ENCODE measurements at regions not wholly inside any gene's neighbourhood (a gene's known extent, or its start where the extent isn't known, plus 50 kb on each side); places are given as distances from the start of the nearest gene placed in this dataset.

DNA sequence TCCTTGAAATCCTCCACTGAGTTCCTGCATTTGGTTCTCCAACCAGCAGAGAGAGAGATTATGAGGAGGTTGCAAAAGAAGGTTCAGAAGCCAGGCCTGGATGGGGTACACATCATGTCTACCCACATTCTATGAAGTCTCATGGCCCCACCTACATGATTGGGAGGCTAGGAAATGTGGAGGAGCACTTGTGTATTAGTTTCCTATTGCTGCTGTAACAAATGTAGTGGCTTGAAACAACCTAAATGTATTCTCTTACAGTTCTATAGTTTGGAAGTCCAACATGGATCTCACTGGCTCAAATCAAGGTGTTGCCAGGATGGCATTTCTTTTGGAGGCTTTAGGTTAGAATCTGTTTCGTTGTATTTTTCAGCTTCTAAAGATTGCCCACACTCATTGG is 134.2 kb upstream of the ZNF648 start:
- no peak for DNase-seq (ENCODE audit: low read depth)
- TF ChIP-seq CTCF (conservative IDR thresholded peaks at IDR 0.05; ENCODE audit: low read depth, low read length), result no peak
- no peak overlapping the region for H3K4me3 ChIP-seq (ENCODE audit: low read length)

DNA sequence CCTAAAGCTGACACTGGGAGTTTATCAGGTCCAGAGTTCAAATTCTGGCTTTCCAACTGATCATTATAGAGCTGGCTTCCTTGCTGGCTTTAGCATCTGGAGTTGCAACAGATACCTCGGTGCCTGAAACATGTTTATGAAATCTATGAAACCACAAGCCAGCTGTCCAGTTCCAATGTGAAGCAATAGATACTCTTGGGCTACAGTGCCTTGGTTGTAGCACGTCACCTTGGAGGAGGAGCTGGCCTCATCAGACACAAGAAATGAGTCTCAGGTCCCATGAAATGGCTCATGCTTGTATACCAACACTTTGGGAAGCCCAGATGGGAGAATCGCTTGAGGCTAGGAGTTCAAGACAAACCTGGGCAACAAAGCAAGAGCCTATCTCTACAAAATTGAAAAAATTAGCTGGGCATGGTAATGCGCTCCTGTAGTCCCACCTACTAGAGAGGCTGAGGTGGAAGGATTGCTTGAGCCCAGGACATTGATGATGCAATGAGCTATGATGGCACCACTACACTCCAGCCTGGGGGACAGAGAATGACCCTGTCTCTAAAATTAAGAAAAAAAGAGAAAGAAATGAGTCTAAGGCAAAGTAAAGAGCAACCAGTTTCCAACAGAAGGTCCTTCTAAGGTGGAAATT is 132.5 kb upstream of the ZNF648 start:
- no peak for DNase-seq (ENCODE audit: low read depth)
- TF ChIP-seq CTCF (conservative IDR thresholded peaks at IDR 0.05; ENCODE audit: low read depth, low read length), result no peak
- H3K4me3 ChIP-seq (ENCODE audit: low read length), result no peak overlapping the region

DNA sequence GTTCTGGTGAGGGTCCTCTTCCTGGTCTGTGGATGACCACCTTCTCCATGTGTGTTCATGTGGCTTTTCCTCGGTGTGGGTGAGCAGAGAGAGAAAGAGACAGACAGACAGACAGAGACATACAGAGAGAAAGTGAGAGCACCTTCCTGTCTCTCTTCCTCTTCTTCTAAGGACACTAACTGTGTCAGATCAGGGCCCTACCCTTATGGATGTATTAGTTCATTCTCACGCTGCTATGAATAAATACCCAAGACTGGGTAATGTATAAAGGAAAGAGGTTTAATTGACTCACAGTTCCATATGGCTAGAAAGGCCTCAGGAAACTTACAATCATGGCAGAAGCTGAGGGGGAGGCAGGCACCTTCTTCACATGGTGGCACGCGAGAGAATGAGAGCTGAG is 131.5 kb upstream of the ZNF648 start:
- no peak overlapping the region for H3K4me3 ChIP-seq (ENCODE audit: low read length)
- DNase-seq (ENCODE audit: low read depth), result no peak
- TF ChIP-seq CTCF (conservative IDR thresholded peaks at IDR 0.05; ENCODE audit: low read depth, low read length), result no peak

DNA sequence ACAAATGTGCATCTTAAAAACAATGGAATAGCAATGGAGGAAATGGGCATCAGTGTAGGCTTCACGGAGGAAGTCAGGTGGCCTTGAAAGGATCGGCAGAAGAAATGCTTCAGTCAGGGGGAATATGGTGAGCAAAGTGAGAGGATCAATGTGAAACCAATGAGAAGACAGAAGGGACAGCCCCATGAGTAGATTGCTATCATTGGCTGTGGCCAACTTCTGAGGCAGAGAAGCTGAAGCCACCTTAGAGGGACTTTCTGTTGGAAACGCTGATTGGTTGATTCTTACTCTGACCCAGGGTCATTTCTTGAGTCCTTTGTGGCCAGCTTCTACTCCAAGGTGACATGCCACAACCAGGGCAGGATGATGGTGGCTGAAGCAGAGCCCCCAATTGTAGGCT is 130.7 kb upstream of the ZNF648 start:
- H3K4me3 ChIP-seq (ENCODE audit: low read length), result no peak overlapping the region
- TF ChIP-seq CTCF (conservative IDR thresholded peaks at IDR 0.05; ENCODE audit: low read depth, low read length), result no peak
- DNase-seq (ENCODE audit: low read depth), result no peak

GRCh38 chr1:182191381-182192115 is 130.0 kb upstream of the ZNF648 start:
- no peak overlapping the region for H3K4me3 ChIP-seq (ENCODE audit: low read length)
- no peak for DNase-seq (ENCODE audit: low read depth)
- no peak for TF ChIP-seq CTCF (conservative IDR thresholded peaks at IDR 0.05; ENCODE audit: low read depth, low read length)

DNA sequence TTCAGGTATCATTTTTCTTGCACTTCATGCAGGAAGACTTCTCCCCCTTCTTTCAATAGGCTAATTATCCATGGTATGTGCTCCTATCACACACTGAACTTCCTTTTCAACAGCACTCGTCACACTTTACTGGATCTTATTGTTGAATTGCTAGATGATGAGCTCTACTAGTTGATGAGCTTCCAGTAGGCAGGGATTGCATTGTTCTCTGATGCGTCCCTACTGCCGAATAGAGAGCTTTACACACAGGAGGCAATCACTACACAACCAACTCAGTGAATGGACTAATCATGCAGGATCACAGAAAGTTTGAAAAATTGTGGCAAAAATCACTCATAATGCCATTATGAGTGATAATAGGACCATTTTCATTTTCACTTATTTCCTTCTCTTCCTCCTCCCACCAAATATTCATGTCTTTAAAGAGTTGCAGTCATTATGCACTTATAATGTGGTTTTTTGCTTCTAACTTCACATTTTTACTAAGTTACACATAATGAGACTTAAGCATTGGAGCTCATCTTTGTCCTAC is 128.1 kb upstream of the ZNF648 start:
- TF ChIP-seq CTCF (conservative IDR thresholded peaks at IDR 0.05; ENCODE audit: low read depth, low read length), result no peak
- no peak overlapping the region for H3K4me3 ChIP-seq (ENCODE audit: low read length)
- DNase-seq (ENCODE audit: low read depth), result no peak

DNA sequence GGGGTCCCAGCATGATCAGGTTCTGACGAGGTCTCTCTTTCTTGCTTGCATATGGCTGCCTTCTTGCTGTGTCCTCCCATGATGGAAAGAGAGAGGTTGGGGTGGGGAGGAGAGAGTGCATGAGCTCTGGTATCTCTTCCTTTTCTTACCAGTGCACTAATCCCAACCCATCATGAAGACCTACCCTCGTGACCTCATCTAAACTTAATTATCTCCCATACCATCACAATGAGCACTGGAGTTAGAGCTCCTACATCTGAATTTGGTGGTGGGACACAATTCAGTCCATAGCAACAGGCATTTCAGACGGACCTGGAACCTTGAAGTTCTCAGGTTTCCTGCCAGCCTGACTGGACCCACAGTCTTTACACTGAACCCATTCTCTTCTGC is 125.2 kb upstream of the ZNF648 start:
- no peak for TF ChIP-seq CTCF (conservative IDR thresholded peaks at IDR 0.05; ENCODE audit: low read depth, low read length)
- no peak overlapping the region for H3K4me3 ChIP-seq (ENCODE audit: low read length)
- no peak for DNase-seq (ENCODE audit: low read depth)
